Tibial nerve (tissue), 4 donors: ENCODE measurements at regions not wholly inside any gene's neighbourhood (a gene's known extent, or its start where the extent isn't known, plus 50 kb on each side); places are given as distances from the start of the nearest gene placed in this dataset.

ENCODE experiments used
- EP300 ChIP-seq, 2 donors: sonication (generic); formaldehyde crosslinking; IDR thresholded peaks; one replicate each; pipeline ENCODE4 v1.6.1; 2017; ENCODE audit warnings: antibody characterized with exemption in 2 of 2, mild to moderate bottlenecking in 1 of 2
- TF ChIP-seq, protein P1 (sequence below), 5 experiments: fragments of 200-600 bp in 3 of 5; fragments of 450-650 bp in 2 of 5; sonication (generic) in 3 of 5; IDR thresholded peaks; one replicate each; pipeline ENCODE4 v1.5.1; 2016 to 2019; ENCODE audit warnings: antibody characterized with exemption in 5 of 5, mild to moderate bottlenecking in 3 of 5, moderate library complexity in 2 of 5

DNA sequence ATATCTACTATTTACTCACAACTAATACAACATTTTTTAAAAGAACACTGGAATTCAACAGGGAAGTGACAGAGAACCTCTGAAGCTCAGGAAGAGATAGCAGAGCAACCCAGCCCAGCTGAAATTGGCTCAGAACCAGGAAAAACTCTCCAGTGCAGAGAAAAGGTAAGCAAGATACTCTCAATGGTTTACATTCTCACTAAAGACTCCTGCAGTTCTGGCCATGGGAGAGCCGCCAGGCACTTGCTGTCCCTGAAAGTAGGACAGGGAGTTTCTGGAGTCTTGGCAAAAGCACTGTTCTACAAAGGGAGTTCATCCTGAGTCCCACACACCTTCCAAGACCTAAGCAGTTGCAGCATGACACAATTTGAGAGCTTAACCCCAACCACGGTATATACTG lies 330.8 kb downstream of the TRIM36 start:
- TF ChIP-seq, protein P1, sequence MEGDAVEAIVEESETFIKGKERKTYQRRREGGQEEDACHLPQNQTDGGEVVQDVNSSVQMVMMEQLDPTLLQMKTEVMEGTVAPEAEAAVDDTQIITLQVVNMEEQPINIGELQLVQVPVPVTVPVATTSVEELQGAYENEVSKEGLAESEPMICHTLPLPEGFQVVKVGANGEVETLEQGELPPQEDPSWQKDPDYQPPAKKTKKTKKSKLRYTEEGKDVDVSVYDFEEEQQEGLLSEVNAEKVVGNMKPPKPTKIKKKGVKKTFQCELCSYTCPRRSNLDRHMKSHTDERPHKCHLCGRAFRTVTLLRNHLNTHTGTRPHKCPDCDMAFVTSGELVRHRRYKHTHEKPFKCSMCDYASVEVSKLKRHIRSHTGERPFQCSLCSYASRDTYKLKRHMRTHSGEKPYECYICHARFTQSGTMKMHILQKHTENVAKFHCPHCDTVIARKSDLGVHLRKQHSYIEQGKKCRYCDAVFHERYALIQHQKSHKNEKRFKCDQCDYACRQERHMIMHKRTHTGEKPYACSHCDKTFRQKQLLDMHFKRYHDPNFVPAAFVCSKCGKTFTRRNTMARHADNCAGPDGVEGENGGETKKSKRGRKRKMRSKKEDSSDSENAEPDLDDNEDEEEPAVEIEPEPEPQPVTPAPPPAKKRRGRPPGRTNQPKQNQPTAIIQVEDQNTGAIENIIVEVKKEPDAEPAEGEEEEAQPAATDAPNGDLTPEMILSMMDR (IDR thresholded peaks at IDR 0.05): no peak
- no peak for TF ChIP-seq EP300 (IDR thresholded peaks at IDR 0.05)
